NB4 (cell line): ENCODE measurements at regions not wholly inside any gene's neighbourhood (a gene's known extent, or its start where the extent isn't known, plus 50 kb on each side); places are given as distances from the start of the nearest gene placed in this dataset.

Experiments
- DNase-seq: peaks from one replicate; pipeline ENCODE4 v3.0.0; 2010; ENCODE audit warnings: low read depth
- H3K4me3 ChIP-seq: one replicate; pipeline ENCODE4 v1.5.1; 2011; ENCODE audit warnings: mild to moderate bottlenecking, low read depth, low read length, moderate library complexity
- CTCF ChIP-seq: IDR thresholded peaks from one replicate; pipeline ENCODE4 v1.5.1; 2012; ENCODE audit warnings: low read depth, low read length
- MAX ChIP-seq: IDR thresholded peaks from 2 replicates; pipeline ENCODE4 v1.6.1; 2011; ENCODE audit warnings: low read depth, low read length
- MYC ChIP-seq: IDR thresholded peaks from 2 replicates; pipeline ENCODE4 v1.6.1; 2011; ENCODE audit warnings: low read depth, low read length
- POLR2A ChIP-seq: IDR thresholded peaks from 2 replicates; pipeline ENCODE4 v1.6.1; 2011; ENCODE audit warnings: mild to moderate bottlenecking; ENCODE audit not compliant: insufficient read length; ENCODE audit errors: extremely low read depth

GRCh38 chr16:17983847-17984639, 352.5 kb downstream of the NPIPA8 start:
- DNase-seq, result no peak
- no peak overlapping the region for H3K4me3 ChIP-seq
- no peak for TF ChIP-seq MYC
- TF ChIP-seq POLR2A, result no peak

- TF ChIP-seq CTCF (no peak), MYC (no peak)
- H3K4me3 ChIP-seq, result no peak overlapping the region
- DNase-seq, result no peak
Measured at GRCh38 chr16:17983114-17983513, 353.4 kb downstream of the NPIPA8 start.

GRCh38 chr16:17977260-17977659, 359.3 kb downstream of the NPIPA8 start:
- no peak for DNase-seq
- no peak overlapping the region for H3K4me3 ChIP-seq
- TF ChIP-seq MYC (no peak), MAX (no peak), POLR2A (no peak), CTCF (no peak)

- no peak for TF ChIP-seq MYC
- TF ChIP-seq POLR2A, result no peak
- TF ChIP-seq CTCF, result no peak
- no peak for TF ChIP-seq MAX
- DNase-seq, result no peak
- H3K4me3 ChIP-seq, result no peak overlapping the region
Measured at GRCh38 chr16:17972460-17972943, 364.0 kb downstream of the NPIPA8 start.

- no peak for DNase-seq
Measured at GRCh38 chr16:17970816-17971331, 365.7 kb downstream of the NPIPA8 start.

More at GRCh38 chr16:17970816-17971331, 365.7 kb downstream of the NPIPA8 start:
- H3K4me3 ChIP-seq, result no peak overlapping the region
- TF ChIP-seq CTCF (no peak), MYC (no peak), POLR2A (no peak), MAX (no peak)
